HEK293 (cell line): ENCODE measurements at regions not wholly inside any gene's neighbourhood (a gene's known extent, or its start where the extent isn't known, plus 50 kb on each side); places are given as distances from the start of the nearest gene placed in this dataset.

Source experiments
- ATF2 ChIP-seq: fragments of 450-650 bp; formaldehyde crosslinking; IDR thresholded peaks from 2 replicates; pipeline ENCODE4 v1.5.1; 2016; ENCODE audit warnings: missing biosample characterization, missing genetic modification characterization, low read depth
- YY1 ChIP-seq: fragments of 450-650 bp; formaldehyde crosslinking; IDR thresholded peaks from 2 replicates; pipeline ENCODE4 v1.5.1; 2018; ENCODE audit warnings: missing biosample characterization, missing genetic modification characterization
- ZNF433 ChIP-seq: fragments of 450-650 bp; formaldehyde crosslinking; IDR thresholded peaks from 2 replicates; pipeline ENCODE4 v1.5.1; 2016; ENCODE audit warnings: missing biosample characterization, missing genetic modification characterization, low read depth
- ZSCAN30 ChIP-seq: fragments of 450-650 bp; IDR thresholded peaks from 2 replicates; pipeline ENCODE4 v1.5.1; 2018; ENCODE audit warnings: missing biosample characterization, mild to moderate bottlenecking, missing genetic modification characterization, moderate library complexity
- TF ChIP-seq, protein P1 (sequence below): fragments of 450-650 bp; formaldehyde crosslinking; IDR thresholded peaks from 2 replicates; pipeline ENCODE4 v1.5.1; 2016; ENCODE audit warnings: missing biosample characterization, missing genetic modification characterization
- TF ChIP-seq, protein P2 (sequence below): fragments of 450-650 bp; formaldehyde crosslinking; IDR thresholded peaks from 2 replicates; pipeline ENCODE4 v1.5.1; 2016; ENCODE audit warnings: missing biosample characterization, missing genetic modification characterization

DNA sequence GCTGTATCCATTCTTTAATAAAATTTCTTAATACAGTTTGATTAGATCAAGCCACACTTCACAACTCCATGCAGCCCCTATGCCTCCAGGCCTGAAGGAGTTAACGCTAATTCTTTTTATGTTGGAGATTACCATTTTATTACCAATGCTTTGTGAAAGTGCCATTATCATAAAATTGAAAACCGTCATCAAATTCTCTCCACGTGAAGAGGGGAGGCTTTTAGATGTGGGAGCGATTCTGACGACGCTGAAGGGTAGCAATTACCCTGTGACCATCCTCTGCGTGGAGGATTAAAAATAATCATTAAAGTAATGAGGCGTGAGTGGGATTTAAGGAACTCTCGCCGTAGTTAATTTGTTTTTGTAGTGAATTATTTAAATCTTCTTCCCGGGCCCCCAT is 278.8 kb downstream of the CRLF2 start:
- TF ChIP-seq, protein P1, sequence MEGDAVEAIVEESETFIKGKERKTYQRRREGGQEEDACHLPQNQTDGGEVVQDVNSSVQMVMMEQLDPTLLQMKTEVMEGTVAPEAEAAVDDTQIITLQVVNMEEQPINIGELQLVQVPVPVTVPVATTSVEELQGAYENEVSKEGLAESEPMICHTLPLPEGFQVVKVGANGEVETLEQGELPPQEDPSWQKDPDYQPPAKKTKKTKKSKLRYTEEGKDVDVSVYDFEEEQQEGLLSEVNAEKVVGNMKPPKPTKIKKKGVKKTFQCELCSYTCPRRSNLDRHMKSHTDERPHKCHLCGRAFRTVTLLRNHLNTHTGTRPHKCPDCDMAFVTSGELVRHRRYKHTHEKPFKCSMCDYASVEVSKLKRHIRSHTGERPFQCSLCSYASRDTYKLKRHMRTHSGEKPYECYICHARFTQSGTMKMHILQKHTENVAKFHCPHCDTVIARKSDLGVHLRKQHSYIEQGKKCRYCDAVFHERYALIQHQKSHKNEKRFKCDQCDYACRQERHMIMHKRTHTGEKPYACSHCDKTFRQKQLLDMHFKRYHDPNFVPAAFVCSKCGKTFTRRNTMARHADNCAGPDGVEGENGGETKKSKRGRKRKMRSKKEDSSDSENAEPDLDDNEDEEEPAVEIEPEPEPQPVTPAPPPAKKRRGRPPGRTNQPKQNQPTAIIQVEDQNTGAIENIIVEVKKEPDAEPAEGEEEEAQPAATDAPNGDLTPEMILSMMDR (tag by site-specific recombination) = no peak
- TF ChIP-seq ATF2 (tag by site-specific recombination) (no peak), ZNF433 (tag by site-specific recombination) (no peak), ZSCAN30 (tag by site-specific recombination) (no peak), YY1 (tag by site-specific recombination) (no peak)
- TF ChIP-seq, protein P2, sequence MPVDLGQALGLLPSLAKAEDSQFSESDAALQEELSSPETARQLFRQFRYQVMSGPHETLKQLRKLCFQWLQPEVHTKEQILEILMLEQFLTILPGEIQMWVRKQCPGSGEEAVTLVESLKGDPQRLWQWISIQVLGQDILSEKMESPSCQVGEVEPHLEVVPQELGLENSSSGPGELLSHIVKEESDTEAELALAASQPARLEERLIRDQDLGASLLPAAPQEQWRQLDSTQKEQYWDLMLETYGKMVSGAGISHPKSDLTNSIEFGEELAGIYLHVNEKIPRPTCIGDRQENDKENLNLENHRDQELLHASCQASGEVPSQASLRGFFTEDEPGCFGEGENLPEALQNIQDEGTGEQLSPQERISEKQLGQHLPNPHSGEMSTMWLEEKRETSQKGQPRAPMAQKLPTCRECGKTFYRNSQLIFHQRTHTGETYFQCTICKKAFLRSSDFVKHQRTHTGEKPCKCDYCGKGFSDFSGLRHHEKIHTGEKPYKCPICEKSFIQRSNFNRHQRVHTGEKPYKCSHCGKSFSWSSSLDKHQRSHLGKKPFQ (tag by site-specific recombination) = no peak
